Liver (tissue), 8 donors: ENCODE measurements at regions not wholly inside any gene's neighbourhood (a gene's known extent, or its start where the extent isn't known, plus 50 kb on each side); places are given as distances from the start of the nearest gene placed in this dataset.

Experiments used
- DNase-seq: peaks from one replicate; pipeline ENCODE4 v3.0.0-alpha.2; 2017; ENCODE audit warnings: low spot score
- H3K27ac ChIP-seq, 2 donors: one replicate each; pipeline ENCODE4 v1.7.0; 2013; ENCODE audit warnings: inconsistent platforms in 2 of 2, low read length in 2 of 2, control low read depth in 1 of 2, low read depth in 1 of 2, mild to moderate bottlenecking in 1 of 2
- H3K27me3 ChIP-seq, 4 donors: one replicate each; pipeline versions ENCODE4 v1.6.1 to v1.7.0; 2013; ENCODE audit warnings: low read length in 3 of 4, inconsistent platforms in 1 of 4, mild to moderate bottlenecking in 1 of 4, moderate library complexity in 1 of 4; ENCODE audit not compliant: control insufficient read depth in 4 of 4, insufficient read depth in 4 of 4
- H3K36me3 ChIP-seq, 4 donors: one replicate each; pipeline versions ENCODE4 v1.6.1 to v1.7.0; 2013; ENCODE audit warnings: low read length in 3 of 4, mild to moderate bottlenecking in 3 of 4, low read depth in 1 of 4, moderate library complexity in 1 of 4; ENCODE audit not compliant: control insufficient read depth in 4 of 4, insufficient read depth in 3 of 4
- H3K4me1 ChIP-seq, 4 donors: one replicate each; pipeline versions ENCODE4 v1.6.1 to v1.7.0; 2013; ENCODE audit warnings: low read length in 3 of 4, mild to moderate bottlenecking in 3 of 4, moderate library complexity in 1 of 4; ENCODE audit not compliant: control insufficient read depth in 4 of 4, insufficient read depth in 4 of 4
- H3K4me3 ChIP-seq, 3 donors: one replicate each; pipeline versions ENCODE4 v1.6.1 to v1.7.0; 2013; ENCODE audit warnings: low read length in 3 of 3, control low read depth in 1 of 3, low read depth in 1 of 3, mild to moderate bottlenecking in 1 of 3
- H3K9ac ChIP-seq, 2 donors: one replicate each; pipeline ENCODE4 v1.7.0; 2013; ENCODE audit warnings: low read length in 2 of 2, mild to moderate bottlenecking in 2 of 2, moderate library complexity in 2 of 2, control low read depth in 1 of 2, low read depth in 1 of 2
- H3K9me3 ChIP-seq, 4 donors: one replicate each; pipeline versions ENCODE4 v1.6.1 to v1.7.0; 2013; ENCODE audit warnings: low read length in 3 of 4; ENCODE audit not compliant: control insufficient read depth in 4 of 4
- ATF3 ChIP-seq: IDR thresholded peaks from 2 replicates; pipeline ENCODE4 v1.6.1; 2016; ENCODE audit warnings: antibody characterized with exemption
- CTCF ChIP-seq: fragments of 150-350 bp; IDR thresholded peaks from 2 replicates; pipeline ENCODE4 v1.5.1; 2017; ENCODE audit warnings: improper control_type of control experiment, low read depth, low read length; ENCODE audit not compliant: missing input control
- EGR1 ChIP-seq, 2 donors: IDR thresholded peaks; 2 replicates each; pipeline ENCODE4 v1.6.1; 2016 to 2018; ENCODE audit warnings: antibody characterized with exemption in 2 of 2, low read depth in 2 of 2
- FOXA1 ChIP-seq: IDR thresholded peaks from 2 replicates; pipeline ENCODE4 v1.6.1; 2016; ENCODE audit warnings: antibody characterized with exemption
- FOXA2 ChIP-seq: IDR thresholded peaks from 2 replicates; pipeline ENCODE4 v1.6.1; 2016; ENCODE audit warnings: antibody characterized with exemption
- GABPA ChIP-seq, 2 donors: IDR thresholded peaks in 1 of 2; conservative IDR thresholded peaks in 1 of 2; 2 replicates each; pipeline ENCODE4 v1.6.1; 2016; ENCODE audit warnings: antibody characterized with exemption in 2 of 2, mild to moderate bottlenecking in 1 of 2, moderate library complexity in 1 of 2
- HNF4A ChIP-seq, 2 donors: conservative IDR thresholded peaks; 2 replicates each; pipeline ENCODE4 v1.6.1; 2016; ENCODE audit warnings: antibody characterized with exemption in 2 of 2, mild to moderate bottlenecking in 2 of 2
- HNF4G ChIP-seq: IDR thresholded peaks from 2 replicates; pipeline ENCODE4 v1.6.1; 2016; ENCODE audit warnings: antibody characterized with exemption
- JUND ChIP-seq, 2 donors: IDR thresholded peaks; 2 replicates each; pipeline ENCODE4 v1.6.1; 2016; ENCODE audit warnings: antibody characterized with exemption in 2 of 2
- MAX ChIP-seq: IDR thresholded peaks from 2 replicates; pipeline ENCODE4 v1.6.1; 2016; ENCODE audit warnings: antibody characterized with exemption
- NR2F2 ChIP-seq: IDR thresholded peaks from 2 replicates; pipeline ENCODE4 v1.6.1; 2016; ENCODE audit warnings: antibody characterized with exemption
- RAD21 ChIP-seq, 2 donors: IDR thresholded peaks; 2 replicates each; pipeline ENCODE4 v1.6.1; 2016; ENCODE audit warnings: antibody characterized with exemption in 2 of 2, mild to moderate bottlenecking in 2 of 2
- REST ChIP-seq: IDR thresholded peaks from 2 replicates; pipeline ENCODE4 v1.6.1; 2016; ENCODE audit warnings: antibody characterized with exemption, mild to moderate bottlenecking
- RXRA ChIP-seq, 2 donors: IDR thresholded peaks; 2 replicates each; pipeline ENCODE4 v1.6.1; 2017 to 2018; ENCODE audit warnings: antibody characterized with exemption in 2 of 2, mild to moderate bottlenecking in 1 of 2
- SP1 ChIP-seq: IDR thresholded peaks from 2 replicates; pipeline ENCODE4 v1.6.1; 2018; ENCODE audit warnings: antibody characterized with exemption, mild to moderate bottlenecking
- TAF1 ChIP-seq: conservative IDR thresholded peaks from 2 replicates; pipeline ENCODE4 v1.6.1; 2016; ENCODE audit warnings: antibody characterized with exemption, mild to moderate bottlenecking
- YY1 ChIP-seq: IDR thresholded peaks from 2 replicates; pipeline ENCODE4 v1.6.1; 2016; ENCODE audit warnings: antibody characterized with exemption, mild to moderate bottlenecking
- ZBTB33 ChIP-seq: IDR thresholded peaks from 2 replicates; pipeline ENCODE4 v1.6.1; 2016; ENCODE audit warnings: antibody characterized with exemption
- WGBS: extraction: QIAGEN DNeasy Blood & Tissue Kit; methylation state at CpG from one replicate; pipeline ENCODE4 v1.1.7; 2013; 5-methylcytosine and 5-hydroxymethylcytosine counted together
- donor health status: healthy.
- donor health status: healthy.
- donor health status: healthy.
- donor health status: healthy.
- donor health status: healthy.

- Histone ChIP-seq H3K9ac (peak overlapping the region in 1 of 2 donors; percentile 43), H3K36me3 (no peaks in the 10 kb centered on the region)
- WGBS = 25% methylated on average over 2 of the region's 2 CpGs
These were observed 61.3 kb upstream of the BICC1 start for GRCh38 chr10:58451193-58451889.

GRCh38 chr10:58453105-58453504 is 59.6 kb upstream of the BICC1 start:
- H3K27ac ChIP-seq = no peak overlapping the region
- peaks cover 0 to 7% (median 1%) of the 10 kb centered on the region in 4 donors for H3K9me3 ChIP-seq
- peaks cover 3 to 12% (median 5%) of the 10 kb centered on the region in 4 donors for H3K4me1 ChIP-seq
- H3K4me3 ChIP-seq = no peak overlapping the region
- H3K9ac ChIP-seq = no peak overlapping the region
- H3K27me3 ChIP-seq = no peaks in the 10 kb centered on the region
- no peaks in the 10 kb centered on the region for H3K36me3 ChIP-seq
- DNase-seq = no peak
- WGBS = 42% methylated on average over 3 of the region's 3 CpGs
- TF ChIP-seq TAF1 = no peak
- TF ChIP-seq SP1 = no peak
- TF ChIP-seq MAX = no peak
- TF ChIP-seq NR2F2 = no peak
- TF ChIP-seq FOXA2 = no peak
- TF ChIP-seq ATF3 = no peak
- TF ChIP-seq RAD21 (IDR thresholded peaks at IDR 0.05) = no peak
- TF ChIP-seq GABPA (IDR thresholded peaks at IDR 0.05 in 1 of 2, conservative IDR thresholded peaks at IDR 0.05 in 1 of 2) = no peak
- no peak for TF ChIP-seq HNF4G
- no peak for TF ChIP-seq ZBTB33
- TF ChIP-seq RXRA (IDR thresholded peaks at IDR 0.05) = no peak
- TF ChIP-seq JUND (IDR thresholded peaks at IDR 0.05) = no peak
- no peak for TF ChIP-seq YY1
- no peak for TF ChIP-seq FOXA1
- no peak for TF ChIP-seq EGR1 (IDR thresholded peaks at IDR 0.05; ENCODE audit: low read depth in 2 of 2)
- TF ChIP-seq HNF4A (conservative IDR thresholded peaks at IDR 0.05) = no peak
- TF ChIP-seq CTCF = no peak
- TF ChIP-seq REST = no peak

More at GRCh38 chr10:58451193-58451889, 61.3 kb upstream of the BICC1 start:
- H3K4me1 ChIP-seq = peaks cover 3 to 12% (median 5%) of the 10 kb centered on the region in 4 donors
- TF ChIP-seq EGR1 (IDR thresholded peaks at IDR 0.05; ENCODE audit: low read depth in 2 of 2) = no peak
- peak in 1 of 2 donors; percentile 25 for TF ChIP-seq HNF4A (conservative IDR thresholded peaks at IDR 0.05)
- no peak for TF ChIP-seq FOXA1
- no peak for TF ChIP-seq MAX
- TF ChIP-seq SP1 = no peak
- no peak for TF ChIP-seq YY1
- no peak for TF ChIP-seq JUND (IDR thresholded peaks at IDR 0.05)
- no peak for TF ChIP-seq HNF4G
- TF ChIP-seq RXRA (IDR thresholded peaks at IDR 0.05) = peak in 1 of 2 donors; percentile 20
- peaks cover 0 to 3% (median under 1%) of the 10 kb centered on the region in 4 donors for H3K9me3 ChIP-seq
- H3K4me3 ChIP-seq = no peak overlapping the region
- H3K27me3 ChIP-seq = no peaks in the 10 kb centered on the region
- DNase-seq = no peak
- no peak overlapping the region for H3K27ac ChIP-seq
